NCI-H82 treated with DMSO at 0.1 percent for 48 hours (cell line): ENCODE measurements at regions not wholly inside any gene's neighbourhood (a gene's known extent, or its start where the extent isn't known, plus 50 kb on each side); places are given as distances from the start of the nearest gene placed in this dataset.
A peak's percentile ranks its signal among the peaks of the same experiment; 100 is the strongest.
"Not testable (repeated sequence)": the region's sequence is repeated elsewhere in the genome, so short reads cannot be mapped to it uniquely, and the experiment has no call there.

Source experiments
- DNase-seq: peaks from one replicate; lab custom pipeline; 2025; ENCODE audit not compliant: unreplicated experiment; lab: John Stamatoyannopoulos, UW

DNA sequence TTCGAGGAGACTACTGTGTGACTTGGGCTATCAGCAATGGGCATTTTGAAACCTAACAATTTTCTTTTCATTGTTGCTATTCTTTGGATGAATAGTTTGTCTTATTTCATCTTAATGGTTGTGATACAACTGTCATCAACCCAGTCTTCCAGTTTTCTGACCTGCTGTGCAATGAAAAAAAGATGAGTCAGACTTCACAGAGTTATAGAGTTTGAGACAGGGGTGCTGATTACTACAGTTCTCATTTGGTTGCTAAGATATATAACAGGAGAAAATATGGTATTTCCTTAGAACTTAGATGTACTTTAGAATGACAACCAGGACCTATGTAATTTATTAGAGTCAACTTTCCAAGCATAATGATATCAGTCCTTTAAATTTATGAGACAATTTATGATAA, 564.4 kb upstream of the NUDT12 start:
- no peak for DNase-seq

DNA sequence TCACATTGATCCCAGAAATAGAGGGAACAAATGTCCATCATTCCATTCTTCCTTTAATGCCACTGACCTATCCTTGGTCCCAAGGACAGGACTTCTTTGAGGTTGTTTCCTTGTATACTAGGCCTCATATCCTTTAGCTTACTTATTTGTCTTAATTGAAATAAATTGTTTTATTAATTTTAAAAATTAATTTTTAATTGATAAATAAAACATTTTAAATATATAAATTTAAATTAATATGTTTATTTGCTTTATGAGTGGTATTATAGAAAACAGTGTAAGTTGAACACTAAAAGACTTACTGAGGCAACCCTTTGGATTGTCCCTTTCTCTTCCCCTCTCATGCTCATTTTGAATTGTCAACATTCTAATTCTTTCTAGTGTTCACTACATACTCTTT, 556.9 kb upstream of the NUDT12 start:
- DNase-seq: no peak

DNA sequence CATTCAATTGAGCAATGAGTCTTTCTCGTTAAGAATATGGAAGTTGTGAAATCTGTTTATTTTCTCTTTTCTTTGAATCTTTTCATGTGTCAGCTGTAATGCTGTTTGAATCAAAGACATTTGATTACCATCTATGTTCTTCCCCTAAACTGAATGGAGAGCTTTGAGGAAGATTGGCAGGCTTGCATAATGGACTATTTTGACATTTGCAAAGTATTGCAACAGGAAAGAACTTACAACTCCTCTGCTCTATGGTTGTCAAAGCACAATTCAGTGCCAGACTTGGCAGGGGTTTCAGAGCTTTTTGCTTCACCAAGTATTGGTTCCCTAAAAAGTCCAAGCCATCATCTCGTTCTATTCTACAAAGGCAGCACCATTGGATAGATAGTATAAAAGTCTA, 549.0 kb upstream of the NUDT12 start:
- no peak for DNase-seq

DNA sequence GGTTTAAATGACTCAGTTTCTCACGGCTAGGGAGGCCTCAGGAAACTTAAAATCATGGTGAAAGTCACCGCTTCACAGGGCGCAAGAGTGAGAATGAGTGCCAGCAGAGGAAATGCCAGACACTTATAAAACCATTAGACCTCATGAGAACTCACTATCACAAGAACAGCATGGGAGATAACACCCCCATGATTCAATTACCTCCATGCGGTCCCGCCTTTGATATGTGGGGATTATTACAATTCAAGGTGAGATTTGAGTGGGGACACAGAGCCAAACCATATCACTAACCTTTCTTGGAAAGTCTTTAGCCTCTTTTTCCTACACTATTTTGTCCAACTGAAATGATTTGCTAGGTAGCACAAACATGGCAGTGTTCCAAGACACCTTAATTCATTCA, 533.9 kb upstream of the NUDT12 start:
- DNase-seq: no peak

DNA sequence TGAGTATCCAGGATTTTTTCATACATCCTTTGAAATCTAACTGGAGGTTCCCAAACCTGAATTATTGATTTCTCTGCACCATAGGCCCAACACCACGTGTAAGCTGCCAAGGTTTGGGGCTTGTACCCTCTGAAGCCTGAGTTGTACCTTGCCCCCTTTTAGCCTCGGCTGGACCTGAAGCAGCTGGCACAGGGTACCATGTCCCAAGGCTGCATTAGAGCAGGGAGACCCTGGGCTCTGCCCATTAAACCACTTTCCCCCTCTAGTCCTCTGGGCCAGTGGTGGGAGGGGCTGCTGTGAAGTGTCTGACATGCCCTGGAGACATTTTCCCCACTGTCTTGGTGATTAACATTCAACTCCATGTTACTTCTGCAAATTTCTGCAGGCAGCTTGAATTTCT, 532.9 kb upstream of the NUDT12 start:
- no peak for DNase-seq

DNA sequence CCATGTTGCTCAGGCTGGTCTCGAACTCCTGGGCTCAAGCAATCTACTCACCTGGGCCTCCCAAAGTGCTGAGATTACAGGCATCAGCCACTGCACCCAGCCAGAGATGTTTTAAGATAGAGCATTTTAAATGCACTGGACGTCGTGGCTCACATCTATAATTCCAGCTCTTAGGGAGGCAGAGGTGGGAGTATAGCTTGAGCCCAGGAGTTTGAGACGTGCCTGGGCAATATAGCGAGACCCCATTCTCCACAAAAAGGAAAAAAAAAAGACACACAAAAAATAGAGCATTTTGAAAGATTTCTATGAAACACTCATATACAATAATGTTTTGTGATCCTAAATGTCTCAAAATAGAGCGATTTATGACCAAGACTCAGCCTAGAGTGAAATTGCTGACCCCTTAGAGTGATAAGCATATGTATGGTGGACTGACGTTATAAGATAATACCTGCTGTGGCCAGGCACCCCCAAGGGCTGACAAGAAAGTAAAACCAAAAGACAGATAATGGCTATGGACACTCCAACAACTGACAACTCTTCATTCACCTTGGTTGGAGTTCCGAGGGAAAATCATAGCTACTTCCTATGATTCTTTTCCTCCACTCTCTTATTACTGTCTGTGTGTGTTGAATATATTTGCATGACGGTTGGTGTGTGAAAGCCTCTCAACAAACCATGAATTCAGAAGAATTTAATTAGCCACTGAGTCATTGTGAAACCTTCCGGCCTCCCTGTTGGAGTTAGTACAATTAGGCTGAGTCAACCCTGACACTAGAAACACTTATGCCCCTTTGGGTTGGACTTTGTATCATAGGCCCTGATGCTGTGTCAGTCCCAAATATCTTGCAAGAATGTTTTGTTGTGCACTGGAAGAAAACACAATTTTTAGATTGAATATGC, 526.5 kb upstream of the NUDT12 start:
- DNase-seq: no peak

DNA sequence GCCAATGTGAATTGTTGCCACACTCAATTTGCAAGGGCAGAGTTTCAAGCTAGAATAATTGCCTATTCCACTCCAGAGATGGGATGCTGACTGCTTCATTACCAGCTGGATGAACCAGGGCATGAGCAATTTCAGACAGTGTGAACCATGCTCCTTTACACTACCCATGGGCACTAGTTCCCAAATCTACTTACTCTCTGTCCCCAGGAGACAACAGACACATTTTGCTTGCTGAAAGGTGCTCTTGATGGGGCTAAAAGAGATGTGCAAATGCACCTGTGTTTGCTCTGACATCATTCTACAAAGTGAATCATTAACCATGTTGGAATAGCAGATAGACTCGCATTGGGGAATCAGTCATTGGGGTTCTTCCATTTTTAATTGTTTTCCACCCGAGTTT, 522.3 kb upstream of the NUDT12 start:
- no peak for DNase-seq

DNA sequence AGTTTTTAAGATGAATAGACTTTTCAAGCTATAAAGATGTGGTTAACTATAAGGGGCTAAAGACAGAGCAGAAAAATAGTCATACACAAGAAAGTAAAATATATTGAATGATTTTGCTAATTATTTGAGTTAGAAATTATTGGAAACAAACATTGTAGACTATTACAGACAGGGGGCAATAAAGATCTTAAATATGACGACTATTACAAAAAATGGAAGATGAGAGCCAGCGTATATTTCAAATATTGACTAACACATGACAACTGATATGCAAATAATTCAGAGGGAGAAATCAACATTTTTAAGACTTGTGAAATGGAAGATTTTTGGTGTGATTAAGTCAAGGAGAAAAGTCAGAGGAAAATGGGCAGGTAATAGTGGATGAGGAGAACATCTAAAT, 520.2 kb upstream of the NUDT12 start:
- no peak for DNase-seq

DNA sequence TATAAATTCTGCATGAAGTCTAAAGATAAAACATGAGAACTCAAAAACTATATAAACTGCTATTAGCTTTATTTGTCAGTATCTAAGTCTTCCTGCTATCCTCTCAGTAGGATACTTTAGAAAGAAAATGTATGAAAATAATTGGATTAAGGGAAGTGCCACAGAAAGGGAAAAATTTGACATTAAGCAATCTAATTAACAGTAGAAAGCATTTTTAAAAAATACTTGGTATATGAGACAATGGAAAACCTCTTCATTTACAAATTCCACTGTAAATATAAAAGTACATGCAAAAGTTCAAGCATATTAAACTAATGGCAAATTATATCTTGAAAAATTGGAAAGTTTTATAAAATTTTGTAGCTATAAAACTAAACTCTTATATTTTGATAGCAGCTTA, 518.6 kb upstream of the NUDT12 start:
- DNase-seq: no peak

DNA sequence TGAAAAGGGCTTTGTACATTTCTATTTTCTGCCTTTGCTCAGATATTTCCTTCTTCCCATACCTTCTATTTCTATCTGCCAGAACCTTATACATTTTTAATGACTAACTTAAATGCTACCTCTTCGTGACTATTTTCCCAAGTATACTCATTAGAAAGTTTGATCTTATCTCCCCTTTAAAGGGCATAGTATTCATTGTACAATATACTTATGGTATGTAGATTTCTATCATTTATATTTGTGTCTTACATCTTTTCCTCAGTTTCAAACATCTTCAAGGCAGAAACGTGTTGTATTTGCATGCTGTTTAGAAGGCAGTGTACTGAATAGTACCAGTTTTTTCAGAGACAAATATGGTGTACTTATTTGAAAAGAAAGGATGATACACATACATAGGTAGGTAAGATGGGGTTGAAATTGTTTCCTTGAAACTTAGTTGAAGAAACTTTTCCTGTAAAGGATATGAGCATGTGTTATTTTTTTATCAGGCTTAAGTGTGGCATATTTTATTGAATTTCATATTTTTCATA, 518.1 kb upstream of the NUDT12 start:
- no peak for DNase-seq

DNA sequence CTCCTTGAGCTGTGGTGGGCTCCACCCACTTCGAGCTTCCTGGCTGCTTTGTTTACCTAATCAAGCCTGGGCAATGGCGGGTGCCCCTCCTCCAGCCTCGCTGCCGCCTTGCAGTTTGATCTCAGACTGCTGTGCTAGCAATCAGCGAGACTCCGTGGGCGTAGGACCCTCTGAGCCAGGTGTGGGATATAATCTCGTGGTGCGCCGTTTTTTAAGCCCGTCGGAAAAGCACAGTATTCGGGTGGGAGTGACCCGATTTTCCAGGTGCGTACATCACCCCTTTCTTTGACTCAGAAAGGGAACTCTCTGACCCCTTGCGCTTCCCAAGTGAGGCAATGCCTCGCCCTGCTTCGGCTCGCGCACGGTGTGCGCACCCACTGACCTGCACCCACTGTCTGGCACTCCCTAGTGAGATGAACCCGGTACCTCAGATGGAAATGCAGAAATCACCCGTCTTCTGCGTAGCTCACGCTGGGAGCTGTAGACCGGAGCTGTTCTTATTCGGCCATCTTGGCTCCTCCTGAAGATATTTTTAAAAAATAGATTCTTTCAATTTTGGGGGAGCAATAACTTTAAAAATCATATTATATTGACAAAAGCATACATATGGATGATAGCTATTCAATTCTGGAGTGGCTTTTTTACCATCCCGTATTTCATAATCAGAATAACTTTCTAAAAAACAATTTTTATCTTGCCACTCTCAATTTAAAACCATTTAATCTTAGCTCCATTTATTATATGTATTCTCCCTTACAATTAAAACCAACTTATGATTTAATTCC, 517.5 kb upstream of the NUDT12 start:
- DNase-seq: not testable (repeated sequence)

DNA sequence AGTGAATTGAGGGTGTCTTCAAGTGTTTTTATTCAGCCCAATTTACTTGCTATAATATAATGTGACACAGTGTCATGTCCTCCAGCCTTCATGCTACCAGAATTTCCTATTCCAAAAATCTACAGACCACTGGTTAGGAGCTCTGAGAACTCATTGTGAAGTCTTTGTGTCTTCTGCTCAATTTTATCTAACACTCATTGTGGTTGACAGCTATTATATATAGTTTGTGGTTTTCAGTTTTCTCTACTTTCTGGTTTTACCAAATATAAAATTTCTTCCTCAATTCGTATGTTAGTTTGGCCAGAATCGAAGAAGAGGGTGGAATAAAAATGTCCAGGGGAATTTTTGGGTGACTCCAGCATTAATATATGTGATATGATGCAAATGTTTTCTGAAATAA, 509.3 kb upstream of the NUDT12 start:
- no peak for DNase-seq

DNA sequence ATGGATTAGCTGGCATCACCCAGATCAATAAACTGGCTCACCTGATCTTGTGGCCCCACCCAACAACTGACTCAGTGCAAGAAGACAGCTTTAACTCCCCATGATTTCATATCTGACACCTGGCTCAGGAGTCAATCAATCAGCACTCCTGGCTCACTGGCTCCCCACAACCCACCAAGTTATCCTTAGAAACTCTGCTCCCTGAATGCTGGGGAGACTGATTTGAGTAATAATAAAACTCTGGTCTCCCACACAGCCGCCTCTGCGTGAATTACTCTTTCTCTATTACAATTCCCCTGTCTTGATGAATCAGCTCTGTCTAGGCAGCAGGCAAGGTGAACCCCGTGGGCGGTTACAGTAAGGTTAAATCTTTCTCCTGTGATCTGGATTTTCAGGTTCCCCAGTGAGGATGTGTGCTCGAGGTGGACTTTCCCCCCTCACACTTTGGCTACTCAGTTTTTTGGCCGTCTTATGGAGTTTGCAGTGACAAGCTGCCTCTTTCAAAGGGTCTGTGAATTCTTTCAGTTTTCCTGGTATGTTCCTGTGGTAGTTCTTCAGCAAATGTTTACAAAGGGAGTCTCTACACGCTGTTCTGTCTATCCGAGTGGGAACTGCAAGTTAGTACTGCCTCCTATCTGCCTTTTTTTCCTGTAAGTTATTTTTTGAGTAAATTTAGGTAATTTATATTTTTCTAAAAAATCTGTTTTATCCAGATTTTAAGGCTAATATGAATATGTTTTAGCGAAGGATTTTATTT, 500.2 kb upstream of the NUDT12 start:
- no peak for DNase-seq

DNA sequence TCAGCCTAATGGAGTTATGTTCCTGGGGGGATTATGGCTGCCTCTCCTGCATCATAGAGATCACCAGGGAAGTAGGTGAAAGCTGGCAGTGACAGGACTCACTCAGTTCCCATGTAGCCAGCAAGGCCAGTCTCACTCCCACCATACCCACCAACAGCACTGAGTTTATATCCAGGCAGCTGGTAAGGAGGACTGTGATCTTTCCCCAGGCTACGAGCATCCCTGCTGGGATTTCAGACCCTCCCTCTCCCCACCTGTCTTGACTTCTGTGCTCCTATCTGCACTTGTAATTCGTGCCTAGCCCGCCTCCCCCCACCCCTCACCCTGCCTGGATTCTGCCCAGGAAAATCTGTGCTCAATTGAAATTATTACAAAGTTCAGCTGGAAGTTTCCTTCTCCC, 499.1 kb upstream of the NUDT12 start:
- DNase-seq: no peak

DNA sequence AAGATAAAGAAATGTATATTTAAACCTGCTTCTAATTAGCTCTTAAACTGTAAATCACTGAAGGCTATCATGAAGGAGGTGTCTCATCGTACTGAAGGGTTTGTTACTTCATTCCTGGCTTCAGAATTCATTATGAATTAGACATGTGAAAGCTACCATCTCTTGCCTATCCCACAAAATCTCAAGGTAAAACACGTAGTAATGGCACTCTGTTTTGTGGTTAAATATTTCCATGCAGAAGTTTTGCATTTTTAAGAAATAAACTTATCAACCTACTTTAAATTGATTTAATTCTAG, 490.7 kb upstream of the NUDT12 start:
- no peak for DNase-seq

DNA sequence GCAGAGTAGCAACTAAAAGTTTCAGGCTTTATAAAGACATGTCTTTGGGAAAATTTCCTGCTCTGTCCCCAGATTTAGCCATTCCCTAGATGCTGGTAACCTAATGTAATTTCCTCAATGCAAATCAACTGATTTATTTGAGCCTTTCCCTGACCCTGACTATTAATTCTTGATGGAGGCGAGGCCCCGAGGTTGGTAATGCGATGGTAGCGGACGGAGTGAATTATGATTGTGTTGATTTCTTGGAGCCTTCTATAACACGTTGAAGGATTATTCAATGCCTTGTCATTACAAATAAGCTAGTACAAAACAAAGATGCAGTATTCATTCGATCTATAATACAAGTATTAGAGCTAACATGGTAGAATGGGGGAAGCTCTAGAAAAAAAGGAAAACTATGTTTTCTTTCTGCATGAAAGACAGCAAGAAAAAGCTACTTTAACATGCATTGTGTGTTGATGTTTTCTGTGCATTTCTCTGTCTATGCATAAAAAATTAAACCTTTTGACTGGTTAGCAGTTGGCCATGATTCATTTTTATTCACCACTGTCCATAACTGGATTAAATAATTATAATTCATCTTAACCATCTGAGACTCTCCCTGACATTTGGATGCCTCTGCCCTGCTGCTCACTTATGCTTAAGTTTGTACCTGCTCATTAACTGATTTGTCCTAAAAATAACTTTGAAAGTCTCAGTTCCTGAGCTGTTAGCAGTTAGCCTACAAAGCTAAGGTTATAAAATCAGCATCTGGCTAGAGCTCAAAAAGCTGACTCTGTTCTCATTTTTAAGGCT, 490.2 kb upstream of the NUDT12 start:
- DNase-seq: no peak

DNA sequence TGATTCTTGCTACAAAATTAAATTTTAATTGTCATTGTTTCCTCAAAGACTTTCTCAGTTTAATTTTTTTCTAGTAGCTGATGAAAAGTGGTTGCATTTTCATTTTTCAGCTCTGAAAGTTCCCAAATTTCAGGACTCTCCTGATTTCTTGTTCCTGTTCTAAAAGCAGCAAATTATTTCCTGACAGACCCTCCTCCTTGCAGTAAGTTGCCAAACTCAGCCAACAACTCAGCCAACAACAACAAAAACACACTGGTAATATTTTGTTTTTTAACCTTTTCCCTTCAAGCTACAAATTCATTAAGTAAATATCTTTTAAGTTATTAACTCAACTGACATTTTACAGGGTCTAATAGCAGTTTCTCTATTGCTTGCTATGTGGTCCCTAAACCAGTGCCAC, 487.8 kb upstream of the NUDT12 start:
- DNase-seq: no peak

DNA sequence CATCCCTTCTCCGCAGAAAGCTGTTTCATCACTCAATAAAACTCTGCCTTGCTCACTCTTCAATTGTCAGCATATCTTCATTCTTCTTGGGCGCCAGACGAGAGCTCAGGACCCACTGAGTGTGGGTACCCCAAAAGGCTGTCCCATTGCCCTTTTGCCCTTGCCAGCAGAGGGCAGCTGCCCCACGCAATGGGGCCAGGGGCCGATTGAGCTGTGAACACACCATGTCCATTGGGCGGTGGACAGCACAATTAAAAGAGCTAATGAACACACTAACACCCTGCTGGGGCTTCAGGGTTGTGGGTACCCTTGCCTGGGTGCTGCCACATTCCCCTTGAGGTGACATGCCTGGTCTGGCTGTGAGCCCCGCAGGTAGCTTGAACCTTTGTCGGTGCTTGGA, 487.2 kb upstream of the NUDT12 start:
- no peak for DNase-seq

DNA sequence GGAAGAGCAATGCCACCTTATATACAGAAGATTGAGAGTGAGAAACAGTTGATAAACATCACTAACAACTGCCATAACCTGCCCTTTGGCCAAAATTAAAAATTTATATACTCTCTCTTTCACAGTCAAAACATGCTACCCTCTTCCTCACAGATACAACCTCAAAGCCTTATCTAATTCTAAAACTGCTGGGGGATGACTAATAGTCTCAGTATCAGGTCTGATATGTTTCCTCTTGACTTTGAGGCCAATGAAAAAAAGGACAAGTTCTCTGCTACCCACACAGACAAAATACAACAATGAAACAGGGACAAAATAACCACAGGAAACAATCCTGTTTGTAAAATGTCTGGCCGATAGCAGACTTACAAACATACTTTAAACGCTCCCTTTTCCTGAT, 485.6 kb upstream of the NUDT12 start:
- DNase-seq: no peak

DNA sequence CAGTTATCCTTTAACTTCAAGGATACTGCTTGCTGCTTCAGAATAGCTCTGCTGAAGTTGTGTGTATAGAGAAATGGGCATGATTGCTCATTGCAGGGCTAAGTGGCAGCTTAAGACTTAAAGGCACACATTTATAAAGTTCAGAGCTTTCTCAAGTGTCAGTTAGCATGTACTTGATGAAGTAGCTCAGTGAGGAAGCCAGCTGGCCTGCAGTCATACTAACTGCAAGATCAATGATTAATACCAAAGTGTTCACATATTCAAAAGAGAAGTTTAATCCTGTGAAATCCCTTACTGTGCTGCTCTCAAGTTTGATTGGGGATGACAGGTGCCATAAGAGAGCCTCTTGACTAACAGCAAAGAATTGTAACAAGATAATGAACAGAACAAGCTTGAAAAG, 483.4 kb upstream of the NUDT12 start:
- DNase-seq: peak; percentile 70

DNA sequence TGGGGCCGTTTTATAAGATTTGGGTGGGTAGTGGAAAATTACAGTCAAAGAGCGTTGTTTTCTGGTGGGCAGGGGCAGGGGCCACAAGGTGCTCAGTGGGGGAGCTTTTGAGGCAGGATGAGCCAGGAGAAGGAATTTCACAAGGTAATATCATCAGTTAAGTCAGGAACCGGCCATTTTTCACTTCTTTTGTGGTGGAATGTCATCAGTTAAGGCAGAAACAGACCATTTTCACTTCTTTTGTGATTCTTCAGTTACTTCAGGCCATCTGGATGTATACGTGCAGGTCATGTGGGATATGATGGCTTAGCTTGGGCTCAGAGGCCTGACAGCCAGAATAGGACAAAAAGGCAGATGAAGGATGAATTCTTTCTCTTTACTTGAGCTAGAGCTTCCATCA, 477.3 kb upstream of the NUDT12 start:
- not testable (repeated sequence) for DNase-seq
